ENCODE measurements at regions not wholly inside any gene's neighbourhood (a gene's known extent, or its start where the extent isn't known, plus 50 kb on each side); places are given as distances from the start of the nearest gene placed in this dataset.
A peak's percentile ranks its signal among the peaks of the same experiment; 100 is the strongest.

GRCh38 chr11:92702805-92703448, 266.5 kb upstream of the MTNR1B start:
- Mint-ChIP-seq H3K4me3 (no peak overlapping the region), H3K4me1 (no peaks in the 10 kb centered on the region), H3K9me3 (peaks cover 0 to 11% (median 3%) of the 10 kb centered on the region in 7 donors), H3K36me3 (no peaks in the 10 kb centered on the region), H3K27ac (no peak overlapping the region), H3K27me3 (no peaks in the 10 kb centered on the region)
- DNase-seq (no peak), ATAC-seq (ENCODE audit: low read depth in 2 of 2) (no peak)

GRCh38 chr11:92703449-92703830, 266.0 kb upstream of the MTNR1B start:
- no peaks in the 10 kb centered on the region for H3K27me3 Mint-ChIP-seq
- H3K27ac Mint-ChIP-seq = no peak overlapping the region
- no peak for DNase-seq
- no peaks in the 10 kb centered on the region for H3K4me1 Mint-ChIP-seq
- no peak overlapping the region for H3K4me3 Mint-ChIP-seq
- ATAC-seq (ENCODE audit: low read depth in 2 of 2) = no peak
- no peaks in the 10 kb centered on the region for H3K36me3 Mint-ChIP-seq
- H3K9me3 Mint-ChIP-seq = peaks cover 0 to 11% (median 3%) of the 10 kb centered on the region in 7 donors

GRCh38 chr11:92707173-92707619, 262.3 kb upstream of the MTNR1B start:
- Mint-ChIP-seq H3K27ac (no peak overlapping the region), H3K27me3 (no peaks in the 10 kb centered on the region), H3K36me3 (no peaks in the 10 kb centered on the region), H3K4me1 (no peaks in the 10 kb centered on the region), H3K4me3 (no peak overlapping the region), H3K9me3 (peaks cover 0 to 11% (median 3%) of the 10 kb centered on the region in 7 donors)
- ATAC-seq (ENCODE audit: low read depth in 2 of 2) (no peak), DNase-seq (no peak)

GRCh38 chr11:92707665-92708064, 261.8 kb upstream of the MTNR1B start:
- no peak for ATAC-seq (ENCODE audit: low read depth in 2 of 2)
- Mint-ChIP-seq H3K27ac (peak overlapping the region in 1 of 6 donors; percentile 25), H3K4me1 (no peaks in the 10 kb centered on the region), H3K9me3 (peaks cover 0 to 11% (median 3%) of the 10 kb centered on the region in 7 donors), H3K36me3 (no peaks in the 10 kb centered on the region), H3K27me3 (no peaks in the 10 kb centered on the region), H3K4me3 (no peak overlapping the region)
- DNase-seq = no peak

GRCh38 chr11:92709329-92709728, 260.1 kb upstream of the MTNR1B start:
- H3K27me3 Mint-ChIP-seq = no peaks in the 10 kb centered on the region
- ATAC-seq (ENCODE audit: low read depth in 2 of 2) = no peak

GRCh38 chr11:92711926-92712325, 257.5 kb upstream of the MTNR1B start:
- H3K4me1 Mint-ChIP-seq = no peaks in the 10 kb centered on the region
- peaks cover 0 to 6% (median 0%) of the 10 kb centered on the region in 7 donors for H3K9me3 Mint-ChIP-seq
- no peaks in the 10 kb centered on the region for H3K36me3 Mint-ChIP-seq
- DNase-seq = no peak
- ATAC-seq (ENCODE audit: low read depth in 2 of 2) = no peak
- no peak overlapping the region for H3K27ac Mint-ChIP-seq
- H3K27me3 Mint-ChIP-seq = no peaks in the 10 kb centered on the region
- no peak overlapping the region for H3K4me3 Mint-ChIP-seq

More at GRCh38 chr11:92709329-92709728, 260.1 kb upstream of the MTNR1B start:
- H3K4me3 Mint-ChIP-seq = no peak overlapping the region
- H3K36me3 Mint-ChIP-seq = no peaks in the 10 kb centered on the region
- H3K4me1 Mint-ChIP-seq = no peaks in the 10 kb centered on the region
- no peak overlapping the region for H3K27ac Mint-ChIP-seq
- peaks cover 0 to 11% (median 2%) of the 10 kb centered on the region in 7 donors for H3K9me3 Mint-ChIP-seq
- DNase-seq = no peak

GRCh38 chr11:92714111-92714510, 255.3 kb upstream of the MTNR1B start:
- H3K4me3 Mint-ChIP-seq = no peak overlapping the region
- no peaks in the 10 kb centered on the region for H3K4me1 Mint-ChIP-seq
- DNase-seq (no peak), ATAC-seq (ENCODE audit: low read depth in 2 of 2) (no peak)
- no peaks in the 10 kb centered on the region for H3K27me3 Mint-ChIP-seq
- H3K9me3 Mint-ChIP-seq = peaks cover 0 to 6% (median 0%) of the 10 kb centered on the region in 7 donors
- H3K27ac Mint-ChIP-seq = no peak overlapping the region
- H3K36me3 Mint-ChIP-seq = no peaks in the 10 kb centered on the region

GRCh38 chr11:92717240-92717639, 252.2 kb upstream of the MTNR1B start:
- Mint-ChIP-seq H3K4me1 (no peaks in the 10 kb centered on the region), H3K36me3 (no peaks in the 10 kb centered on the region), H3K4me3 (no peak overlapping the region)

GRCh38 chr11:92720385-92720784, 249.1 kb upstream of the MTNR1B start:
- no peak overlapping the region for H3K27ac Mint-ChIP-seq
- no peaks in the 10 kb centered on the region for H3K36me3 Mint-ChIP-seq
- H3K27me3 Mint-ChIP-seq = no peaks in the 10 kb centered on the region
- no peak overlapping the region for H3K4me3 Mint-ChIP-seq
- peaks cover 0 to 16% (median 12%) of the 10 kb centered on the region in 7 donors for H3K9me3 Mint-ChIP-seq
- ATAC-seq (ENCODE audit: low read depth in 2 of 2) (no peak), DNase-seq (no peak)
- H3K4me1 Mint-ChIP-seq = no peaks in the 10 kb centered on the region

More at GRCh38 chr11:92717240-92717639, 252.2 kb upstream of the MTNR1B start:
- DNase-seq (no peak), ATAC-seq (ENCODE audit: low read depth in 2 of 2) (no peak)
- Mint-ChIP-seq H3K27ac (no peak overlapping the region), H3K27me3 (no peaks in the 10 kb centered on the region), H3K9me3 (peaks cover 0 to 6% (median 2%) of the 10 kb centered on the region in 7 donors)

GRCh38 chr11:92725352-92725751, 244.1 kb upstream of the MTNR1B start:
- H3K36me3 Mint-ChIP-seq = no peaks in the 10 kb centered on the region
- H3K27me3 Mint-ChIP-seq = no peaks in the 10 kb centered on the region
- ATAC-seq (ENCODE audit: low read depth in 2 of 2) (no peak), DNase-seq (no peak)
- H3K9me3 Mint-ChIP-seq = peaks cover 0 to 16% (median 6%) of the 10 kb centered on the region in 7 donors
- H3K4me3 Mint-ChIP-seq = no peak overlapping the region
- H3K4me1 Mint-ChIP-seq = no peaks in the 10 kb centered on the region
- no peak overlapping the region for H3K27ac Mint-ChIP-seq

GRCh38 chr11:92727123-92727522, 242.3 kb upstream of the MTNR1B start:
- no peak overlapping the region for H3K27ac Mint-ChIP-seq
- DNase-seq (no peak), ATAC-seq (ENCODE audit: low read depth in 2 of 2) (no peak)

GRCh38 chr11:92727769-92728168, 241.7 kb upstream of the MTNR1B start:
- H3K4me1 Mint-ChIP-seq = no peaks in the 10 kb centered on the region
- DNase-seq = no peak
- no peak overlapping the region for H3K27ac Mint-ChIP-seq
- no peaks in the 10 kb centered on the region for H3K27me3 Mint-ChIP-seq
- ATAC-seq (ENCODE audit: low read depth in 2 of 2) = no peak
- peaks cover 0 to 9% (median 6%) of the 10 kb centered on the region in 7 donors for H3K9me3 Mint-ChIP-seq
- no peaks in the 10 kb centered on the region for H3K36me3 Mint-ChIP-seq
- H3K4me3 Mint-ChIP-seq = no peak overlapping the region

More at GRCh38 chr11:92727123-92727522, 242.3 kb upstream of the MTNR1B start:
- Mint-ChIP-seq H3K4me3 (no peak overlapping the region), H3K9me3 (peaks cover 0 to 12% (median 6%) of the 10 kb centered on the region in 7 donors), H3K36me3 (no peaks in the 10 kb centered on the region), H3K27me3 (no peaks in the 10 kb centered on the region), H3K4me1 (no peaks in the 10 kb centered on the region)

GRCh38 chr11:92728628-92729027, 240.8 kb upstream of the MTNR1B start:
- Mint-ChIP-seq H3K4me1 (no peaks in the 10 kb centered on the region), H3K27ac (no peak overlapping the region), H3K9me3 (peaks cover 0 to 3% (median 0%) of the 10 kb centered on the region in 7 donors), H3K4me3 (no peak overlapping the region), H3K27me3 (no peaks in the 10 kb centered on the region), H3K36me3 (no peaks in the 10 kb centered on the region)
- ATAC-seq (ENCODE audit: low read depth in 2 of 2) = no peak
- DNase-seq = no peak

- no peak overlapping the region for H3K27ac Mint-ChIP-seq
- H3K9me3 Mint-ChIP-seq = no peaks in the 10 kb centered on the region
- no peak overlapping the region for H3K4me3 Mint-ChIP-seq
- DNase-seq (no peak), ATAC-seq (ENCODE audit: low read depth in 2 of 2) (no peak)
- no peaks in the 10 kb centered on the region for H3K27me3 Mint-ChIP-seq
- no peaks in the 10 kb centered on the region for H3K4me1 Mint-ChIP-seq
- H3K36me3 Mint-ChIP-seq = no peaks in the 10 kb centered on the region
Measured at GRCh38 chr11:92735039-92735438, 234.4 kb upstream of the MTNR1B start.

Data from naive B cell (primary cell).